HepG2 (cell line): ENCODE measurements at regions not wholly inside any gene's neighbourhood (a gene's known extent, or its start where the extent isn't known, plus 50 kb on each side); places are given as distances from the start of the nearest gene placed in this dataset.

Source experiments
- ATAC-seq: fragments of 200-7000 bp; cut with Tn5 transposase; 3 replicates; pipeline ENCODE4 v1.9.1; 2020; ENCODE audit warnings: mild to moderate bottlenecking, moderate library complexity
- BruUV-seq: library from RNA; stranded (reverse); fragments of 400-500 nt; replicated peaks from 2 replicates; lab custom pipeline; 2021; lab: Mats Ljungman, UMichigan
- CTCF ChIA-PET: fragments of 300-600 bp; formaldehyde crosslinking; extraction: SDS; loops from one replicate; lab custom pipeline; 2021; ENCODE audit warnings: low total read pairs, inconsistent platforms, low intra/inter-chr PET ratio; lab: Yijun Ruan, JAX
- POLR2A ChIA-PET: fragments of 350-600 bp; sonication (Branson Sonifier 250); formaldehyde crosslinking; loops from one replicate; lab custom pipeline; 2020; ENCODE audit warnings: antibody characterized with exemption, inconsistent platforms; lab: Yijun Ruan, JAX
- DNase-seq: peaks from one replicate; pipeline ENCODE4 v3.0.0-alpha.2; 2015; ENCODE audit warnings: low spot score
- FAIRE-seq: peaks from 3 replicates; lab custom pipeline; 2011; peaks lifted over from hg19 to GRCh38; lab: Jason Lieb, UNC
- H2AFZ ChIP-seq: one replicate; pipeline ENCODE4 v1.6.1; 2011; ENCODE audit warnings: low read length, inconsistent platforms
- H3K27ac ChIP-seq: fragments of 300-600 bp; 3 replicates; pipeline ENCODE4 v1.8.0; 2011; ENCODE audit warnings: mixed run types, mild to moderate bottlenecking, mixed read lengths, low read length, inconsistent platforms; ENCODE audit not compliant: insufficient read depth; ENCODE audit errors: extremely low read length
- H3K27me3 ChIP-seq, 2 experiments: fragments of 200-600 bp in 1 of 2; 2 replicates in 1 of 2; 3 replicates in 1 of 2; pipeline versions ENCODE4 v1.6.0 to v1.8.0; 2011; ENCODE audit warnings: low read length in 2 of 2, mild to moderate bottlenecking in 2 of 2, moderate library complexity in 2 of 2, inconsistent platforms in 1 of 2; ENCODE audit not compliant: insufficient read depth in 2 of 2, control insufficient read depth in 1 of 2
- H3K36me3 ChIP-seq, 2 experiments: fragments of 200-600 bp in 1 of 2; replicated peaks in 1 of 2; 2 replicates in 1 of 2; 3 replicates in 1 of 2; pipeline versions ENCODE4 v1.5.1 to v1.8.0; 2011; ENCODE audit warnings: low read length in 2 of 2, inconsistent platforms in 1 of 2; ENCODE audit not compliant: insufficient read depth in 2 of 2, control insufficient read depth in 1 of 2
- H3K4me1 ChIP-seq: 2 replicates; pipeline ENCODE4 v1.5.1; 2012; ENCODE audit warnings: low read length, inconsistent platforms; ENCODE audit not compliant: insufficient read depth
- H3K4me2 ChIP-seq: 2 replicates; pipeline ENCODE4 v1.6.0; 2011; ENCODE audit warnings: low read depth, low read length, inconsistent platforms
- H3K4me3 ChIP-seq, 3 experiments: fragments of 200-600 bp in 1 of 3; sonication (generic), shearing (Covaris generic) in 1 of 3; replicated peaks in 1 of 3; 2 replicates each; pipeline ENCODE4 v1.5.1; 2011 to 2016; ENCODE audit warnings: low read length in 3 of 3, inconsistent platforms in 2 of 3, low read depth in 2 of 3, mild to moderate bottlenecking in 2 of 3, control low read depth in 1 of 3, mixed read lengths in 1 of 3; ENCODE audit not compliant: insufficient read depth in 1 of 3
- H3K79me2 ChIP-seq: one replicate; pipeline ENCODE4 v1.6.1; 2011; ENCODE audit warnings: low read length, inconsistent platforms; ENCODE audit not compliant: insufficient read depth
- H3K9ac ChIP-seq: 2 replicates; pipeline ENCODE4 v1.6.0; 2011; ENCODE audit warnings: mild to moderate bottlenecking, low read depth, low read length, inconsistent platforms; ENCODE audit not compliant: insufficient read depth
- H3K9me3 ChIP-seq: 2 replicates; pipeline ENCODE4 v1.5.1; 2012; ENCODE audit warnings: mild to moderate bottlenecking, low read length
- H4K20me1 ChIP-seq: 2 replicates; pipeline ENCODE4 v1.6.0; 2011; ENCODE audit warnings: inconsistent platforms, mild to moderate bottlenecking, low read length, moderate library complexity; ENCODE audit not compliant: insufficient read depth
- DR1 ChIP-seq: sonication (generic); formaldehyde crosslinking; IDR thresholded peaks from 2 replicates; pipeline ENCODE4 v1.8.0; 2021; ENCODE audit warnings: mild to moderate bottlenecking, missing genetic modification reagents, inconsistent platforms
- FOXK1 ChIP-seq: sonication (generic); formaldehyde crosslinking; IDR thresholded peaks from 2 replicates; pipeline ENCODE4 v1.4.0; 2020; ENCODE audit warnings: low read depth, missing genetic modification reagents, borderline replicate concordance
- HNRNPL ChIP-seq: fragments of 200-400 bp; formaldehyde crosslinking; IDR thresholded peaks from 2 replicates; pipeline ENCODE4 v1.6.1; 2017; ENCODE audit warnings: mild to moderate bottlenecking, low read depth, low read length
- IRF2 ChIP-seq: IDR thresholded peaks from 2 replicates; pipeline ENCODE4 v1.6.1; 2018; ENCODE audit warnings: missing genetic modification reagents, missing compliant biosample characterization
- MATR3 ChIP-seq: sonication (generic); formaldehyde crosslinking; IDR thresholded peaks from 2 replicates; pipeline ENCODE4 v1.4.0; 2020; ENCODE audit warnings: missing genetic modification reagents
- MIXL1 ChIP-seq: IDR thresholded peaks from 2 replicates; pipeline ENCODE4 v1.6.1; 2016
- NFE2L2 ChIP-seq: fragments of 150-350 bp; IDR thresholded peaks from 2 replicates; pipeline ENCODE4 v1.6.1; 2014; ENCODE audit warnings: low read length
- ZNF296 ChIP-seq: sonication (generic); formaldehyde crosslinking; conservative IDR thresholded peaks from 2 replicates; pipeline ENCODE4 v1.5.0; 2020; ENCODE audit warnings: mild to moderate bottlenecking, missing genetic modification reagents
- ZNF441 ChIP-seq: sonication (generic); formaldehyde crosslinking; IDR thresholded peaks from 2 replicates; pipeline ENCODE4 v1.7.0; 2021; ENCODE audit warnings: missing genetic modification reagents, borderline replicate concordance
- ZNF460 ChIP-seq: sonication (generic); formaldehyde crosslinking; IDR thresholded peaks from 2 replicates; pipeline ENCODE4 v1.5.1; 2020; ENCODE audit warnings: missing genetic modification reagents, mild to moderate bottlenecking, borderline replicate concordance
- WGBS: methylation state at CpG from one replicate; pipeline ENCODE4 v1.1.6; 2017; ENCODE audit warnings: low lambda C conversion rate; 5-methylcytosine and 5-hydroxymethylcytosine counted together
- in situ Hi-C: cut with HindIII; loops from 2 replicates; pipeline ENCODE4 v1.10.0; 2017; ENCODE audit warnings: low pct_unique_long_range_greater_than_20kb; ENCODE audit not compliant: extremely low pct_ligation_motif_present
- intact Hi-C: fragments of 100-400 bp; cut with micrococcal nuclease; formaldehyde crosslinking; loops from one replicate; pipeline ENCODE4 v1.10.0; 2022; ENCODE audit not compliant: unreplicated experiment
- TF ChIP-seq, protein P1 (sequence below): IDR thresholded peaks from 2 replicates; pipeline ENCODE4 v1.6.1; 2016; ENCODE audit warnings: low read depth, borderline replicate concordance
- TF ChIP-seq, protein P2 (sequence below): sonication (generic); formaldehyde crosslinking; IDR thresholded peaks from 2 replicates; pipeline ENCODE4 v1.5.0; 2020; ENCODE audit warnings: missing genetic modification reagents, mild to moderate bottlenecking, borderline replicate concordance
- TF ChIP-seq, protein P3 (sequence below), 2 experiments: fragments of 450-650 bp in 1 of 2; sonication (generic) in 1 of 2; formaldehyde crosslinking in 1 of 2; IDR thresholded peaks; 2 replicates each; pipeline versions ENCODE4 v1.6.1 to v1.8.0; 2016 to 2022; ENCODE audit warnings: antibody characterized with exemption in 1 of 2, mild to moderate bottlenecking in 1 of 2, missing genetic modification reagents in 1 of 2
- TF ChIP-seq, protein P4 (sequence below): sonication (generic); formaldehyde crosslinking; IDR thresholded peaks from 2 replicates; pipeline ENCODE4 v1.5.0; 2020; ENCODE audit warnings: missing genetic modification reagents, mild to moderate bottlenecking, borderline replicate concordance

DNA sequence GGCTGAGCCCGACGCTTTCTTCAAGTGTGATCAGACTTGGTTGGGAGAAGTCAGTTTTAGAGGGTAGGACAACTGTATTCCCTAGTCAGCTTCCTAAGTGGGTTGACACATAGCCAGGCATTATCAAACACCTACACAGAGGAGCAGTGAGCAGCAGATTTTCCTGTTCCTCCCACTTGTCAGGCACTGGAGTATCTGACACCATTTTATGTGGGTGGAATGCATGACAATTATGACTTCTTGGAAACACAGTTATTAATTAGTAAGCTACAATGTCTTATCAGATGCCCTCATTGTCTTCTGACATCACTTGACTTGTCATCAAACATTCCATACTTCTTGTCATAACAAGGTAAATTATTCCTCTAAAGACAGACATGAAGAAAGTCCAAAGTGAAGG is 124.9 kb downstream of the IRX2 start:
- H3K36me3 ChIP-seq = no peaks in the 10 kb centered on the region
- DNase-seq (no peak), ATAC-seq (no peak), FAIRE-seq (no peak)
- H2AFZ ChIP-seq = no peak overlapping the region
- ChIA-PET CTCF (no interaction called here), POLR2A (no interaction called here)
- H3K27me3 ChIP-seq = peaks cover 3 to 10% of the 10 kb centered on the region in 2 experiments; a peak in 2 of 5 replicates
- no TSS peak for BruUV-seq
- H3K79me2 ChIP-seq = no peaks in the 10 kb centered on the region
- intact Hi-C loops (no loop called here), in situ Hi-C loops (no loop called here)
- no peaks in the 10 kb centered on the region for H4K20me1 ChIP-seq
- H3K9ac ChIP-seq = no peak overlapping the region
- H3K4me2 ChIP-seq = no peak overlapping the region
- no peak overlapping the region for H3K4me3 ChIP-seq
- H3K27ac ChIP-seq = no peak overlapping the region
- H3K9me3 ChIP-seq = no peaks in the 10 kb centered on the region
- H3K4me1 ChIP-seq = no peaks in the 10 kb centered on the region
- no CpG with 5 or more reads among the region's 2 CpGs for WGBS
- TF ChIP-seq, protein P1, sequence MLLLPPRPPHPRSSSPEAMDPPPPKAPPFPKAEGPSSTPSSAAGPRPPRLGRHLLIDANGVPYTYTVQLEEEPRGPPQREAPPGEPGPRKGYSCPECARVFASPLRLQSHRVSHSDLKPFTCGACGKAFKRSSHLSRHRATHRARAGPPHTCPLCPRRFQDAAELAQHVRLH (CRISPR knock-in tag) = no peak
- TF ChIP-seq IRF2 (CRISPR knock-in tag) = no peak
- TF ChIP-seq, protein P2, sequence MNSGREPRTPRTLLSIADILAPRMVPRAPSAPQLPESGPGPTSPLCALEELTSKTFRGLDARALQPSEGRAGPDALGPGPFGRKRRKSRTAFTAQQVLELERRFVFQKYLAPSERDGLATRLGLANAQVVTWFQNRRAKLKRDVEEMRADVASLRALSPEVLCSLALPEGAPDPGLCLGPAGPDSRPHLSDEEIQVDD = no peak
- TF ChIP-seq ZNF460 (CRISPR knock-in tag) = no peak
- no peak for TF ChIP-seq NFE2L2
- no peak for TF ChIP-seq ZNF296 (CRISPR knock-in tag)
- no peak for TF ChIP-seq FOXK1 (CRISPR knock-in tag)
- no peak for TF ChIP-seq ZNF441 (CRISPR knock-in tag)
- TF ChIP-seq, protein P3, sequence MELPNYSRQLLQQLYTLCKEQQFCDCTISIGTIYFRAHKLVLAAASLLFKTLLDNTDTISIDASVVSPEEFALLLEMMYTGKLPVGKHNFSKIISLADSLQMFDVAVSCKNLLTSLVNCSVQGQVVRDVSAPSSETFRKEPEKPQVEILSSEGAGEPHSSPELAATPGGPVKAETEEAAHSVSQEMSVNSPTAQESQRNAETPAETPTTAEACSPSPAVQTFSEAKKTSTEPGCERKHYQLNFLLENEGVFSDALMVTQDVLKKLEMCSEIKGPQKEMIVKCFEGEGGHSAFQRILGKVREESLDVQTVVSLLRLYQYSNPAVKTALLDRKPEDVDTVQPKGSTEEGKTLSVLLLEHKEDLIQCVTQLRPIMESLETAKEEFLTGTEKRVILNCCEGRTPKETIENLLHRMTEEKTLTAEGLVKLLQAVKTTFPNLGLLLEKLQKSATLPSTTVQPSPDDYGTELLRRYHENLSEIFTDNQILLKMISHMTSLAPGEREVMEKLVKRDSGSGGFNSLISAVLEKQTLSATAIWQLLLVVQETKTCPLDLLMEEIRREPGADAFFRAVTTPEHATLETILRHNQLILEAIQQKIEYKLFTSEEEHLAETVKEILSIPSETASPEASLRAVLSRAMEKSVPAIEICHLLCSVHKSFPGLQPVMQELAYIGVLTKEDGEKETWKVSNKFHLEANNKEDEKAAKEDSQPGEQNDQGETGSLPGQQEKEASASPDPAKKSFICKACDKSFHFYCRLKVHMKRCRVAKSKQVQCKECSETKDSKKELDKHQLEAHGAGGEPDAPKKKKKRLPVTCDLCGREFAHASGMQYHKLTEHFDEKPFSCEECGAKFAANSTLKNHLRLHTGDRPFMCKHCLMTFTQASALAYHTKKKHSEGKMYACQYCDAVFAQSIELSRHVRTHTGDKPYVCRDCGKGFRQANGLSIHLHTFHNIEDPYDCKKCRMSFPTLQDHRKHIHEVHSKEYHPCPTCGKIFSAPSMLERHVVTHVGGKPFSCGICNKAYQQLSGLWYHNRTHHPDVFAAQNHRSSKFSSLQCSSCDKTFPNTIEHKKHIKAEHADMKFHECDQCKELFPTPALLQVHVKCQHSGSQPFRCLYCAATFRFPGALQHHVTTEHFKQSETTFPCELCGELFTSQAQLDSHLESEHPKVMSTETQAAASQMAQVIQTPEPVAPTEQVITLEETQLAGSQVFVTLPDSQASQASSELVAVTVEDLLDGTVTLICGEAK (IDR thresholded peaks at IDR 0.05) = no peak
- TF ChIP-seq, protein P3 (CRISPR knock-in tag; IDR thresholded peaks at IDR 0.05) = no peak
- TF ChIP-seq HNRNPL = no peak
- TF ChIP-seq DR1 (CRISPR knock-in tag) = no peak
- TF ChIP-seq, protein P4, sequence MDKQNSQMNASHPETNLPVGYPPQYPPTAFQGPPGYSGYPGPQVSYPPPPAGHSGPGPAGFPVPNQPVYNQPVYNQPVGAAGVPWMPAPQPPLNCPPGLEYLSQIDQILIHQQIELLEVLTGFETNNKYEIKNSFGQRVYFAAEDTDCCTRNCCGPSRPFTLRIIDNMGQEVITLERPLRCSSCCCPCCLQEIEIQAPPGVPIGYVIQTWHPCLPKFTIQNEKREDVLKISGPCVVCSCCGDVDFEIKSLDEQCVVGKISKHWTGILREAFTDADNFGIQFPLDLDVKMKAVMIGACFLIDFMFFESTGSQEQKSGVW = no peak
- no peak for TF ChIP-seq MATR3
- TF ChIP-seq MIXL1 (CRISPR knock-in tag) = no peak
